GM23248 (cell line): ENCODE measurements at regions not wholly inside any gene's neighbourhood (a gene's known extent, or its start where the extent isn't known, plus 50 kb on each side); places are given as distances from the start of the nearest gene placed in this dataset.

Source experiments
- DNase-seq: peaks from one replicate; pipeline ENCODE4 v3.0.0-alpha.2; 2015
- H2AFZ ChIP-seq: fragments of 200-600 bp; sonication (generic); 2 replicates; pipeline ENCODE4 v1.6.1; 2016; ENCODE audit warnings: antibody characterized with exemption
- H3F3A ChIP-seq: fragments of 200-600 bp; sonication (generic); 2 replicates; pipeline ENCODE4 v1.6.1; 2016; ENCODE audit warnings: mild to moderate bottlenecking, antibody characterized with exemption, mixed run types; ENCODE audit not compliant: insufficient read depth
- H3K27ac ChIP-seq: fragments of 200-600 bp; sonication (generic); 2 replicates; pipeline ENCODE4 v1.5.1; 2016; ENCODE audit warnings: mild to moderate bottlenecking
- H3K27me3 ChIP-seq: fragments of 200-600 bp; sonication (generic); replicated peaks from 2 replicates; pipeline ENCODE4 v1.6.1; 2016; ENCODE audit warnings: mild to moderate bottlenecking; ENCODE audit not compliant: insufficient read depth
- H3K36me3 ChIP-seq: fragments of 200-600 bp; sonication (generic); 2 replicates; pipeline ENCODE4 v1.6.1; 2016; ENCODE audit warnings: low read depth, mild to moderate bottlenecking
- H3K4me1 ChIP-seq: fragments of 200-600 bp; sonication (generic); 2 replicates; pipeline ENCODE4 v1.6.1; 2016; ENCODE audit warnings: mild to moderate bottlenecking; ENCODE audit not compliant: insufficient read depth
- H3K4me2 ChIP-seq: fragments of 200-600 bp; sonication (generic); one replicate; pipeline ENCODE4 v1.6.1; 2016; ENCODE audit warnings: mild to moderate bottlenecking; ENCODE audit not compliant: unreplicated experiment
- H3K4me3 ChIP-seq: fragments of 200-600 bp; sonication (generic); 2 replicates; pipeline ENCODE4 v1.5.1; 2016; ENCODE audit warnings: mild to moderate bottlenecking
- H3K79me2 ChIP-seq: fragments of 200-600 bp; sonication (generic); 2 replicates; pipeline ENCODE4 v1.6.1; 2016; ENCODE audit warnings: mild to moderate bottlenecking; ENCODE audit not compliant: insufficient read depth
- H3K9ac ChIP-seq: fragments of 200-600 bp; sonication (generic); 2 replicates; pipeline ENCODE4 v1.6.1; 2016; ENCODE audit warnings: mild to moderate bottlenecking
- H3K9me2 ChIP-seq: fragments of 200-600 bp; sonication (generic); 2 replicates; pipeline ENCODE4 v1.6.1; 2016; ENCODE audit warnings: mixed run types, mild to moderate bottlenecking, moderate library complexity; ENCODE audit not compliant: insufficient read depth
- H3K9me3 ChIP-seq: fragments of 200-600 bp; sonication (generic); one replicate; pipeline ENCODE4 v1.6.1; 2017; ENCODE audit warnings: low read depth
- H4K20me1 ChIP-seq: fragments of 200-600 bp; sonication (generic); 2 replicates; pipeline ENCODE4 v1.6.0; 2016; ENCODE audit not compliant: insufficient read depth
- EZH2 ChIP-seq: fragments of 200-600 bp; sonication (generic); IDR thresholded peaks from 2 replicates; pipeline ENCODE4 v1.6.1; 2018; ENCODE audit warnings: antibody characterized with exemption, mild to moderate bottlenecking; ENCODE audit not compliant: insufficient read depth, poor library complexity, severe bottlenecking
- EZH2phosphoT487 ChIP-seq: fragments of 200-600 bp; sonication (generic); IDR thresholded peaks from 2 replicates; pipeline ENCODE4 v1.6.1; 2018; ENCODE audit warnings: antibody characterized with exemption, moderate library complexity, mild to moderate bottlenecking, low read depth; ENCODE audit not compliant: insufficient read depth
- WGBS, 2 experiments: methylation state at CpG; one replicate each; pipeline ENCODE4 v1.1.6; 2015 to 2017; ENCODE audit warnings: low lambda C conversion rate in 2 of 2, low coverage in 1 of 2; ENCODE audit errors: missing lambda C conversion rate in 2 of 2; 5-methylcytosine and 5-hydroxymethylcytosine counted together
- in situ Hi-C: fragments of 300-500 bp; cut with MboI; formaldehyde crosslinking; loops from 2 replicates; pipeline ENCODE4 v1.15.0; 2020

- Histone ChIP-seq H3K4me2 (no peak overlapping the region), H3K36me3 (no peaks in the 10 kb centered on the region), H4K20me1 (no peaks in the 10 kb centered on the region), H3K9me3 (no peaks in the 10 kb centered on the region), H3K9me2 (no peaks in the 10 kb centered on the region), H3F3A (no peaks in the 10 kb centered on the region), H3K79me2 (no peaks in the 10 kb centered on the region), H2AFZ (no peak overlapping the region), H3K27ac (no peak overlapping the region), H3K27me3 (no peaks in the 10 kb centered on the region), H3K9ac (no peak overlapping the region), H3K4me3 (no peak overlapping the region), H3K4me1 (no peaks in the 10 kb centered on the region)
- in situ Hi-C loops = no loop called here
- no peak for DNase-seq
- TF ChIP-seq EZH2 (no peak), EZH2phosphoT487 (no peak)
- 42 to 49% methylated on average over 15 of the region's 15 CpGs for WGBS, 2 experiments
Measured at GRCh38 chr2:2932189-2932588, 445.4 kb downstream of the EIPR1 start.

- no peaks in the 10 kb centered on the region for H4K20me1 ChIP-seq
- in situ Hi-C loops = no loop called here
- H3K9me2 ChIP-seq = no peaks in the 10 kb centered on the region
- no peaks in the 10 kb centered on the region for H3K79me2 ChIP-seq
- H3K36me3 ChIP-seq = no peaks in the 10 kb centered on the region
- H3F3A ChIP-seq = no peaks in the 10 kb centered on the region
- WGBS, 2 experiments = 22 to 33% methylated on average over 11 to 12 of the region's 12 CpGs
- no peak overlapping the region for H3K4me3 ChIP-seq
- TF ChIP-seq EZH2 (no peak), EZH2phosphoT487 (no peak)
- H3K27ac ChIP-seq = no peak overlapping the region
- no peak overlapping the region for H3K9ac ChIP-seq
- H3K4me2 ChIP-seq = no peak overlapping the region
- H3K9me3 ChIP-seq = no peaks in the 10 kb centered on the region
- no peak overlapping the region for H2AFZ ChIP-seq
- no peaks in the 10 kb centered on the region for H3K4me1 ChIP-seq
- no peak for DNase-seq
- H3K27me3 ChIP-seq = no peaks in the 10 kb centered on the region
Measured at GRCh38 chr2:2931318-2932075, 446.1 kb downstream of the EIPR1 start.

GRCh38 chr2:2930841-2931240 lies 446.8 kb downstream of the EIPR1 start:
- no peaks in the 10 kb centered on the region for H3F3A ChIP-seq
- H3K9ac ChIP-seq = no peak overlapping the region
- no peaks in the 10 kb centered on the region for H3K27me3 ChIP-seq
- no peak overlapping the region for H3K4me3 ChIP-seq
- H3K4me1 ChIP-seq = no peaks in the 10 kb centered on the region
- H3K79me2 ChIP-seq = no peaks in the 10 kb centered on the region
- in situ Hi-C loops = no loop called here
- H3K9me2 ChIP-seq = no peaks in the 10 kb centered on the region
- TF ChIP-seq EZH2 (no peak), EZH2phosphoT487 (no peak)
- no peak overlapping the region for H2AFZ ChIP-seq
- no peaks in the 10 kb centered on the region for H4K20me1 ChIP-seq
- H3K36me3 ChIP-seq = no peaks in the 10 kb centered on the region
- WGBS, 2 experiments = 7 to 12% methylated on average over 2 of the region's 2 CpGs
- H3K9me3 ChIP-seq = no peaks in the 10 kb centered on the region
- no peak overlapping the region for H3K27ac ChIP-seq
- no peak overlapping the region for H3K4me2 ChIP-seq
- DNase-seq = no peak

- H3K9me3 ChIP-seq = no peaks in the 10 kb centered on the region
- H3K79me2 ChIP-seq = no peaks in the 10 kb centered on the region
- H3K9ac ChIP-seq = no peak overlapping the region
- no peaks in the 10 kb centered on the region for H3F3A ChIP-seq
- H3K36me3 ChIP-seq = no peaks in the 10 kb centered on the region
- H4K20me1 ChIP-seq = no peaks in the 10 kb centered on the region
- no peak overlapping the region for H2AFZ ChIP-seq
- DNase-seq = no peak
- H3K27ac ChIP-seq = no peak overlapping the region
- H3K4me2 ChIP-seq = no peak overlapping the region
- no peaks in the 10 kb centered on the region for H3K4me1 ChIP-seq
- TF ChIP-seq EZH2phosphoT487 (no peak), EZH2 (no peak)
- no peak overlapping the region for H3K4me3 ChIP-seq
- H3K27me3 ChIP-seq = no peaks in the 10 kb centered on the region
- 28 to 37% methylated on average over 4 of the region's 4 CpGs for WGBS, 2 experiments
- H3K9me2 ChIP-seq = no peaks in the 10 kb centered on the region
- in situ Hi-C loops = no loop called here
Measured at GRCh38 chr2:2926858-2927175, 450.8 kb downstream of the EIPR1 start.
